ENCODE measurements at regions not wholly inside any gene's neighbourhood (a gene's known extent, or its start where the extent isn't known, plus 50 kb on each side); places are given as distances from the start of the nearest gene placed in this dataset.

GRCh38 chr7:142487124-142487523 is 229.3 kb upstream of the PRSS58 start:
- H3K9me3 ChIP-seq (ENCODE audit: control insufficient read depth in 1 of 2, insufficient read depth in 1 of 2, low read depth in 1 of 2, low read length in 2 of 2) = no peaks in the 10 kb centered on the region
- TF ChIP-seq JUND (IDR thresholded peaks at IDR 0.05) (no peak), CBX3 (IDR thresholded peaks at IDR 0.05; ENCODE audit: low read depth) (no peak), RAD21 (IDR thresholded peaks at IDR 0.05; ENCODE audit: low read depth) (no peak), REST (IDR thresholded peaks at IDR 0.05; ENCODE audit: low read depth) (no peak), POLR2A (IDR thresholded peaks at IDR 0.05; ENCODE audit: borderline replicate concordance, extremely low read depth, insufficient read depth, insufficient read length) (no peak), ZFX (IDR thresholded peaks at IDR 0.05) (no peak), ZNF274 (IDR thresholded peaks at IDR 0.05; ENCODE audit: low read depth, low read length) (no peak), EZH2phosphoT487 (IDR thresholded peaks at IDR 0.05; ENCODE audit: borderline replicate concordance) (no peak), YY1 (IDR thresholded peaks at IDR 0.05; ENCODE audit: extremely low read depth, insufficient replicate concordance, low read depth, low read length) (no peak)
- TF ChIP-seq, protein P1, sequence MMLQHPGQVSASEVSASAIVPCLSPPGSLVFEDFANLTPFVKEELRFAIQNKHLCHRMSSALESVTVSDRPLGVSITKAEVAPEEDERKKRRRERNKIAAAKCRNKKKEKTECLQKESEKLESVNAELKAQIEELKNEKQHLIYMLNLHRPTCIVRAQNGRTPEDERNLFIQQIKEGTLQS (IDR thresholded peaks at IDR 0.05) = no peak
- no peak overlapping the region for H3K9ac ChIP-seq (ENCODE audit: low read length)
- BruUV-seq (replicated peaks) = no TSS peak
- intact Hi-C loops (cut with micrococcal nuclease) = no loop called here
- H3K27me3 ChIP-seq (ENCODE audit: insufficient read depth, low read length) = no peaks in the 10 kb centered on the region
- no peak overlapping the region for H3K4me3 ChIP-seq (replicated peaks in 1 of 2; ENCODE audit: low read depth in 1 of 2, low read length in 2 of 2)
- no peak overlapping the region for H3K27ac ChIP-seq (ENCODE audit: low read depth, low read length)
- DNase-seq (ENCODE audit: low read depth, low spot score) = no peak
- ChIA-PET CTCF (interaction anchor here (1.0 to 1.9 kb wide), 4 partner anchors 9 to 28 kb away, joined by 4 to 7 read pairs (median 6); no protein-coding TSS in a partner anchor), POLR2A (interaction anchor here (0.8 kb wide), 1 partner anchor 19 kb away, joined by 4 read pairs; no protein-coding TSS in a partner anchor), RAD21 (ENCODE audit: low non-redundant PET in 1 of 2, low total read pairs in 2 of 2, uncharacterized antibody in 2 of 2, unreplicated experiment in 2 of 2) (no interaction called here)
- H3K36me3 ChIP-seq (ENCODE audit: control insufficient read depth in 1 of 2, insufficient read depth in 2 of 2, low read length in 2 of 2) = no peaks in the 10 kb centered on the region
- H3K4me1 ChIP-seq (ENCODE audit: control insufficient read depth in 1 of 2, insufficient read depth in 2 of 2, low read length in 2 of 2) = peaks cover 0 to 3% of the 10 kb centered on the region in 2 experiments; a peak in 1 of 4 replicates
- no peak overlapping the region for H3K4me2 ChIP-seq (ENCODE audit: low read length)
- H2AFZ ChIP-seq (ENCODE audit: low read depth, low read length, poor library complexity, severe bottlenecking) = no peak overlapping the region
- no peak for ATAC-seq
- H3K79me2 ChIP-seq (ENCODE audit: insufficient read depth, low read length) = no peaks in the 10 kb centered on the region
- H4K20me1 ChIP-seq (ENCODE audit: insufficient read depth) = no peaks in the 10 kb centered on the region
- H3K9me2 ChIP-seq (ENCODE audit: insufficient read depth) = no peaks in the 10 kb centered on the region

All from HCT116 (cell line).